LHCN-M2 (cell line): ENCODE measurements at regions not wholly inside any gene's neighbourhood (a gene's known extent, or its start where the extent isn't known, plus 50 kb on each side); places are given as distances from the start of the nearest gene placed in this dataset.
"Not testable (repeated sequence)": the region's sequence is repeated elsewhere in the genome, so short reads cannot be mapped to it uniquely, and the experiment has no call there.

Experiments
- DNase-seq: peaks from one replicate; pipeline ENCODE4 v3.0.0-alpha.2; 2012; ENCODE audit warnings: low read depth

DNA sequence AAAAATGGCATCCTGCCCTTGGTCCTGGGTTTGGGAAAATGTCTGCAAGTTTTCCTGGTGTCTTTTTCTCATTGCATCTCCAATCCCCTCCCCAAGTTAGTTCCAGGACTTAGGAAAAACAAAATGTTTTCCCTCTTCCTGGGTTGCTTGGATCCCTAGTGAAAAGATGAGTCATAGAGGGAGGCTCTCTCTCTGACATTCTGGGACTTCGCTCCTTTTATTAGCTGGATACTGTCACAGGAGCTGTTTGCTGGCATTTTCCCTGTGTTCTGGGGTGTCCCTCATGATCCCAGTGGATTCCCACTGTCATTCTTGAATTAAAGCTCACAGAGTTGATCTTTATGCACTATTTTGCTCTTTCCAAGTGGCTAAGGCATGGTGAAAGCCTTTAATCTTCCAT lies 316.4 kb upstream of the MBL2 start:
- DNase-seq, result no peak

DNA sequence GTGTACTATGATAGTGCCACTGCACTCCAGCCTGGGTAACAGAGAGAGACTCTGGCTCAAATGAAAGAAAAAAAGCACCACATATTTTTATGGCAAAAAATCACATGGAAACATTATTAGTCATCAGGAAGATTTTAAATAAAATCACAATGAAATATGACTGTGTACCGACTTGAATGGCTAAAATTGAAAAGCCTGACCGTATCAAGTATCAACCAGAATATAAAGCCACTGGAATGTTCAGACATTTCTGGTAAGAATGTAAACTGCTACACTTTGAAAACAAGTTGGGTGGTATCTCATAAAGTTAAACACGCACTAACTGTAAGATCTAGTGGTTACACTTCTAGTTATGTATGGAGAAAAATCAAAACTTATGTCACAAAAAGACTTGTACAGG lies 306.7 kb upstream of the MBL2 start:
- DNase-seq, result no peak

DNA sequence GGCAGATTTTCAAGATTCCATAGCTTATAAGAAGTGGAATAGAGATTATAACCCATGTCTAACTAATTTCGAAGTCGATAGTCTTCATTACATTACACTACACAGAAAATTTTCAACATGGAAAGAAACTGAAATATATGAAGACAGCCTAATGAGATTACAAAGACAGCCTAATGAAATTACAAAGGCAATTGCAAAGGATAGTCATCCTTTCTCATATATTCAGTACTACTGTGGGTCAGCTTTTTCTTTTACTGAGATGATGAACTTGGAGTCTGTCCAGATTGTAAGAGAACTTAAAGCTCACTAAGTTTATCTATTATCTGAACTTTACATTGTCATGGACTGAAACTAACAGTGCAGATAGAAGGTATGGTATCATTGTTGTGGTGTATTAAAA lies 304.4 kb upstream of the MBL2 start:
- DNase-seq, result no peak

DNA sequence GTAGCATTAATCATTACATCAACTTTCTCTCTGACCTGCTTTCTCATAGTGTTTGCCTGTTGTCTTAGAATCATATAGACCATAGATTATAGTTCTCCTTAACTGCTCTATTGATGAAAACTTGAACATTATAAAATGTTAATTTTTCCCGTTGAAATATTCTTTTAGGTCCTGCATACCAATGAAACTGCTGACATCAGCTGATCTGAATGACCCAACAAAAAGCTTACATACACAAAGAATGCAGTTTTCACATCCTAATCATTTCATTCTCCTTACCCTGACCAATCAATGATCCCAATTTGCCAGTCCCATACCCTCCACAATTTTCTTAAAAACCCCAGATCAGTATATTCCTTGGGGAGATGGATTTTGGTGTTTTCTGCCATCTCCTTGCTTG lies 302.9 kb upstream of the MBL2 start:
- no peak for DNase-seq

- DNase-seq, result no peak
Measured at GRCh38 chr10:53072144-53072543, 299.6 kb upstream of the MBL2 start.

GRCh38 chr10:53071505-53072125 lies 299.0 kb upstream of the MBL2 start:
- no peak for DNase-seq

DNA sequence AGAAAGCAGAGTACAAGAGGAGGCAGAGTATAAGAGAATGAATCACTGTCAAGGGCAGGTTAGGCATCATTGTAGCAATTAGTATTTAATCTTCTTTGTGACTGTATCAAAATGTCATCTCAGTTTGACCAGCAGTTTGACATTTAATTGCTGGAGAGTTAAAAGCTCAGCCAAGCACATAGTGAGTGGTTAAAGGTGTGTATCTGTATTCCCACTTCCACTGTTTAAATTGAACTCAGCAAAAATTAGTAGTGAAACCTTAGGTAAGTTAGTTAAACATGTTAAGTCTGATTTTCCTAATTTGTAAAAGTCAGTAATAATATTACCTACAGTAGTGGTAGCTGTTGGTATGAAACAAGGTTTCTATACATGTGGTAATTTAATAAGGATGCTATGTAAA lies 296.4 kb upstream of the MBL2 start:
- DNase-seq, result no peak

GRCh38 chr10:53064614-53065013 lies 292.0 kb upstream of the MBL2 start:
- DNase-seq, result no peak

- DNase-seq, result no peak
Measured at GRCh38 chr10:53063805-53064204, 291.2 kb upstream of the MBL2 start.

DNA sequence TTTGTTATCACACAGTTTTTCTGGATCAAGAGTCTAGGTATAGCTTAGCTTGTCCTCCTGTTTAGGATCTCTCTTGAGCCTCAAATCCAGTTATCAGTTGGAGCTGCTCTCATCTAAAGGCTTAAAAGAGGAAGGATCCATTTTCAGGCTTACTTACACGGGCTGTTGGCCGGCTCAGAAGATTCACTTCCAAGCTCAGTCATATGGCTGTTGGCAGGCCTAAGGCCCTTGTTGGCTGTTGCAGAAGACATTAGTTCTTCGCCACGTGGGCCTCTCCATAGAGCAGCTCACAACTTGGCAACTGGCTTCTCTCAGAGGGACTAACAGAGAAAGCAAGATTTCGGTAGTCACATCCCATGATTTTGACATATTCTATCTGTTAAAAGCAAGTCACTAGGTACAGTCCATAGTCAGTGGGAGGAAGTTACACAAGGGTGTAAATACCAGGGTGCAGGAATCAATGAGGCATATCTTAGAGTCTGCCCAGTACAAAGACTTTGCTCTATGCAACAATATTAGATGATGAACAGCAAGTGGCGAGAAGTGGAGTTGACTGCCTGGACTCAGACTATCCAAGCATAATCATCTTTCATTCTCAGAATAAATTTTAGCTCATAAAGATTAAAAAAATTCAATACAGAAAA lies 280.1 kb upstream of the MBL2 start:
- DNase-seq, result no peak

- DNase-seq, result no peak
Measured at GRCh38 chr10:53045315-53045714, 272.7 kb upstream of the MBL2 start.

DNA sequence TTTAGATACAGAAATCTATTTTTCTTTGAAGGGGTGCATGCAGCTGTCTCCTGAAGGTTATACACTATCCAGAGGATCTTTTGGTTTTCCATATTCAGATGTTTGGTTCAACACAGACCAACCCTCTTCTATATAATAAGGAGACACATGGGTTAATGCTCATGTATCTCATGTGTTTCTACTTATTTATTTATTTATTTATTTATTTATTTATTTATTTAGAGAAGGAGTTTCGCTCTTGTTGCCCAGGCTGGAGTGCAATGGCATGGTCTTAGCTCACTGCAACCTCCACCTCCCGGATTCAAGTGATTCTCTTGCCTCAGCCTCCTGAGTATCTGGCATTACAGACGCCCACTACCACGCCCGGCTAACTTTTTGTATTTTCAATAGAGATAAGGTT lies 263.2 kb upstream of the MBL2 start:
- DNase-seq, result not testable (repeated sequence)

DNA sequence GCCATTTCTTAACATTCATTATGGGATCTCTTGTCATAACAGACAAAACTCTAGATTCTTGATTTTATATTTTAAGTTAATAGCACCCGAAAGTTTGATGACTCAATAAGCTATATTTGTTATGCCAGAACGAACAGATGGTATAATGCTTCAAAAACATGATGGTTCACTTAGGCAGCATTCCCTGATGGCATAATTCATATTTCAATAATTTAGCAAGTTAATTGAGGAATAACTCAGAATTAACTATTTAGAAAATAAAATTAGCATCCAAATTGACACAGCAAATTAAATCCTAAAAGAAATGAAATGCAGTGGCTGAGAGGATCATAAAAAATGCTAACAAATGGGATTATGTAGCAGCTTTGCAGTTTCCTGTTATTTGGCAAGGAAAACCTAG lies 260.8 kb upstream of the MBL2 start:
- DNase-seq, result no peak

- DNase-seq, result not testable (repeated sequence)
Measured at GRCh38 chr10:53029872-53030849, 257.6 kb upstream of the MBL2 start.

- no peak for DNase-seq
Measured at GRCh38 chr10:53029449-53029848, 256.9 kb upstream of the MBL2 start.

DNA sequence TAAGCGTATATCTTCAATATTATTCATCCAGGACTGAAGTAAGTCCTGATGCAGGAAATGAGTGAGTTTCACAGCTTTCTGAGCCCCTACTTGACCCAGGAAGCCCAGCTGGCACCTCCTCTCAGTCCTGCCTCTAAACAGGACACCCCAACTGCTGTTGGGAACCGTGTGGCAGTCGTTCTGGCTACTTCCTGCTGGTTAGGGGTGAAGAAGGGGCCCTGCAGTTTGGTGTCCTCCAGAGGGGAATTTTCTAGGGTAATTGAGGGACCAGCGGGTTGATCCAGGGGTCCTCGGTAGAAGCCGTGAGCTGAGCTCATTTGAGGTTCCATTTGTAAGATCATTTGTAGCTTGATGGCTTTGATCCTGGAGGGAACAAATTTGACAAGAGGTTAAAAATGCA lies 253.2 kb upstream of the MBL2 start:
- DNase-seq, result not testable (repeated sequence)

DNA sequence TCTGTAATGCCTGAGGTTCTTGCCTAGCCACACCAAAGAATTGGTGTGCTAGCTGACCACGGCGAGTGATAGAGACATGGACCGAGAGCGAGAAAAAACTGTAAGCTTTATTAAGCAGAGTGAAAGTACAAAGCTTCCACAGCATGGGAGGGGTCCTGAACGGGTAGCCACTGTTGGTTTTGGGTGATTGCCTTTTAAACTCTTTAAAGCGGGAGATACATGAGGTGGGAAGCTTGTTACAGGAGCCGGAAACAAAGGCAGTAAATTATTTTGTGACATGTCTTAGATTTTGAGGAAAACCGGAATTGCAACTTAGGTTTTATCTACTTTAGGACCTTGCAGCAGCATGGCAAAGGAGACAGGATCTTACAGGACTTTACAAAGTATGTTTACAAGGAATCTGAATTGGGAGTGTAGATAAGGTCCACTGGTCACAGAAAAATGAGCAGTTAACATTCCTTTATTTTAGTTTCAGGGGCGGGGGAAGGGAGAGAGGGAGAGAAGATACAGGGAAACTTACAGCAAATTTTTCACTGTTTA lies 252.7 kb upstream of the MBL2 start:
- DNase-seq, result no peak

DNA sequence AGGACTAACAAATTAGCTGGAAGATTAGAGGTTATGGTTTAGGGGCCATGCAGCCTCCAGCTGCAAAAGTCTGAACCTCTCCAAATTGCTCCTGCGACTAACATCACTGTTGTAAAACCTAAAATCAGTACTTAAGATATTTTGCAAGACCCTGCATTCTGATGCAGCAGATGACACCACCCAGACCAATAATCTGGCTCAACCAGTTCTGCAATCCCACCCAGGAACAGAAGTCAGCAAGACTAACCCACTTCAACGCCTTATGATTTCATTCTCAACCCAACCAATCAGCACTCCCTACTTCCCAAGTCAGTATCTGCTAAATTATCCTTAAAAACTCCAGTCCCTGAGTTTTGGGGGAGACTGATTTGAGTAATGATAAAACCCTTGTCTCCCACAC lies 250.8 kb upstream of the MBL2 start:
- no peak for DNase-seq

DNA sequence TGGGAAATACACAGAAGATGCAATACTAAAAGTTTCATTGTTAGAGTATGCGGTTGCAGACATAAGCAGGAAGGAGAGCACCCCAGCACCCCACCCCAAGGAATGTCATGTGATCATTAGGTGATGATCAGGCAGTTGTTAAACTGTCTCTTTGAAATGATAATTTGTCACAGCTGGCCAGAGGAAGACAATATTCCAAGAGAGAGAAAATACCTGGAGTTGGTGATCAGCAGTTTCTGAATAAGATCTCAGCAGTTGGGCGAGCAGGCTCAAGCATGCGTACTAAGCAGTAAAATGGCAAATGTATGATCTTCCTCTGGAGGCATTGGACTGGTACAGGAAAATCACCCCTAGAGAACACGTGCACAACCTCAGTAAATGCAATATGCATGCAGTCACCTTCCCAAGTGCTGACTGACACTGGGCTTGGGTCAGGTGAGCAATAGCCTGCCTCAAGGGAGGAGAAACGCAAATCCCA lies 250.1 kb upstream of the MBL2 start:
- no peak for DNase-seq

DNA sequence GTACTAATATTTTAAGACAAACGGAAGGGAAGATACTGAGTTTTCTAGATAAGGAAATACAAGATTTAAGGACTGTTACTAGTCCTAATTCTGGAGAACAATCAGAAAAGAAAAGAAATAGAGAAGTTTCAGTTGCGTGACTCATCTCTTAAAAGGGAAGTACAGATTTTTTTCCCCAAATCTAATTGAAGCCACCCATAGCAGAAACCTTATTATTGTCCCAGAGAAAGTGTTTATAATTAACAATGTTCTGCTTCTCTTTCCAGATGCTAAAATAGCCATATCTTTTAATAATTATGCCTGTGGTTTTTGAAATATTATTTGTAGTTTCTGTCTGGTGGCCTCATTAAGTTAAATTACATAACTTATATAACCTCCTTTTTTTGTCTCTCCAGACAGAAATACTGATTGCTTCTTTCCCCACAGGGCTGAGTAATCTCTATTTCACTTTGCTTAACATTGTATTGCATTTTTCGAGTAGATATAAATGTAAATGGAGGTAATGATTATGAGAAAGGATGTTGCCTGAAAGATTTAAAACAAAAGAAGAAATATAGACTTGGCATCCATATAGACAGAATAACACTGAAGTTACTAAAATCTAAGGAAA lies 240.7 kb upstream of the MBL2 start:
- no peak for DNase-seq
